ENCODE measurements at regions not wholly inside any gene's neighbourhood (a gene's known extent, or its start where the extent isn't known, plus 50 kb on each side); places are given as distances from the start of the nearest gene placed in this dataset.

DNA sequence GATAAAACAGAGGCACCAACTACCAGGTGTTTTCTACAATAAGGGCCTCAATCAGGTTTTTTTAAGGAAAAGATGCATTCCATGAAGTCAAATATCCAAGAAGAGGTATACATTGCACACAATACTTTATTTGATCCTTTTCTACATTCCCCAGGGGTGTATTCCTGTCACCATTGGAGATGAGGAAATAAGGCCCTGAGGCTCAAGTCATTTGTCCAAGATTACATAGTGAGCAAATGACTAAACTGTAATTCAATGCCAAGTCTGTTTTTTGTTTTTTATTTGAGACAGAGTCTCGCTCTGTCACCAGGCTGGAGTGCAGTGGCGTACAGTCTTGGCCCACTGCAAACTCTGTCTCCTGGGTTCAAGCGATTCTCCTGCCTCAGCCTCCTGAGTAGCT is 69.2 kb upstream of the CDYL start:
- TF ChIP-seq POLR2A (IDR thresholded peaks at IDR 0.05; ENCODE audit: low read depth, low read length) (no peak), FOS (IDR thresholded peaks at IDR 0.05; ENCODE audit: borderline replicate concordance, insufficient read depth, low read length) (no peak), EZH2 (IDR thresholded peaks at IDR 0.05; ENCODE audit: borderline replicate concordance, low read depth, low read length, severe bottlenecking) (no peak), MYC (IDR thresholded peaks at IDR 0.05; ENCODE audit: low read depth, low read length) (no peak), POLR2AphosphoS5 (IDR thresholded peaks at IDR 0.05; ENCODE audit: insufficient read depth, low read depth, low read length) (no peak), GATA2 (IDR thresholded peaks at IDR 0.05; ENCODE audit: insufficient read depth, insufficient read length, low read depth, low read length) (no peak), JUN (IDR thresholded peaks at IDR 0.05; ENCODE audit: borderline replicate concordance, insufficient read depth, insufficient read length, low read depth) (no peak)
- TF ChIP-seq, protein P1, sequence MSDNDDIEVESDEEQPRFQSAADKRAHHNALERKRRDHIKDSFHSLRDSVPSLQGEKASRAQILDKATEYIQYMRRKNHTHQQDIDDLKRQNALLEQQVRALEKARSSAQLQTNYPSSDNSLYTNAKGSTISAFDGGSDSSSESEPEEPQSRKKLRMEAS (IDR thresholded peaks at IDR 0.05; ENCODE audit: insufficient read depth, insufficient read length) = no peak
- TF ChIP-seq, protein P2, sequence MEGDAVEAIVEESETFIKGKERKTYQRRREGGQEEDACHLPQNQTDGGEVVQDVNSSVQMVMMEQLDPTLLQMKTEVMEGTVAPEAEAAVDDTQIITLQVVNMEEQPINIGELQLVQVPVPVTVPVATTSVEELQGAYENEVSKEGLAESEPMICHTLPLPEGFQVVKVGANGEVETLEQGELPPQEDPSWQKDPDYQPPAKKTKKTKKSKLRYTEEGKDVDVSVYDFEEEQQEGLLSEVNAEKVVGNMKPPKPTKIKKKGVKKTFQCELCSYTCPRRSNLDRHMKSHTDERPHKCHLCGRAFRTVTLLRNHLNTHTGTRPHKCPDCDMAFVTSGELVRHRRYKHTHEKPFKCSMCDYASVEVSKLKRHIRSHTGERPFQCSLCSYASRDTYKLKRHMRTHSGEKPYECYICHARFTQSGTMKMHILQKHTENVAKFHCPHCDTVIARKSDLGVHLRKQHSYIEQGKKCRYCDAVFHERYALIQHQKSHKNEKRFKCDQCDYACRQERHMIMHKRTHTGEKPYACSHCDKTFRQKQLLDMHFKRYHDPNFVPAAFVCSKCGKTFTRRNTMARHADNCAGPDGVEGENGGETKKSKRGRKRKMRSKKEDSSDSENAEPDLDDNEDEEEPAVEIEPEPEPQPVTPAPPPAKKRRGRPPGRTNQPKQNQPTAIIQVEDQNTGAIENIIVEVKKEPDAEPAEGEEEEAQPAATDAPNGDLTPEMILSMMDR (IDR thresholded peaks at IDR 0.05; ENCODE audit: extremely low read depth in 1 of 2, insufficient read depth in 1 of 2, low read depth in 1 of 2, low read length in 2 of 2) = no peak
- ChIA-PET CTCF (no interaction called here), POLR2A (no interaction called here)
- no peaks in the 10 kb centered on the region for H3K79me2 ChIP-seq (ENCODE audit: control insufficient read depth, insufficient read depth, low read length)
- no peaks in the 10 kb centered on the region for H3K9me3 ChIP-seq (replicated peaks; ENCODE audit: control insufficient read depth, insufficient read depth, low read length)
- no peak for DNase-seq (ENCODE audit: low read depth, low spot score)
- FAIRE-seq = no peak
- no peak overlapping the region for H3K27ac ChIP-seq (ENCODE audit: insufficient read depth, low read depth, low read length)
- intact Hi-C loops (cut with micrococcal nuclease) (no loop called here), dilution Hi-C loops (cut with MboI; ENCODE audit: extremely low pct_ligation_motif_present, low sequenced_read_pairs) (no loop called here)
- H3K9me1 ChIP-seq (replicated peaks; ENCODE audit: control insufficient read depth, extremely low read depth, insufficient read depth, low read length) = no peaks in the 10 kb centered on the region
- H3K4me2 ChIP-seq (ENCODE audit: insufficient read depth, low read length) = no peak overlapping the region
- peaks cover 2 to 5% of the 10 kb centered on the region in 2 experiments for H3K27me3 ChIP-seq (ENCODE audit: control insufficient read depth in 2 of 2, insufficient read depth in 2 of 2, low read length in 2 of 2)
- no peaks in the 10 kb centered on the region for H3K36me3 ChIP-seq (ENCODE audit: control insufficient read depth in 2 of 2, extremely low read depth in 1 of 2, insufficient read depth in 2 of 2, low read length in 2 of 2)
- no TSS peak for BruUV-seq (replicated peaks)
- H4K20me1 ChIP-seq (replicated peaks; ENCODE audit: control insufficient read depth, extremely low read depth, insufficient read depth, low read length) = no peaks in the 10 kb centered on the region
- H3K9ac ChIP-seq (replicated peaks; ENCODE audit: extremely low read depth, insufficient read depth, low read length) = no peak overlapping the region
- H2AFZ ChIP-seq (ENCODE audit: low read depth, low read length) = no peak overlapping the region
- no peak overlapping the region for H3K4me3 ChIP-seq (replicated peaks in 1 of 3; ENCODE audit: insufficient read depth in 1 of 3, low read depth in 1 of 3, low read length in 3 of 3)
- H3K4me1 ChIP-seq (ENCODE audit: control insufficient read depth, extremely low read depth, insufficient read depth, low read length) = no peaks in the 10 kb centered on the region
